Ramos (cell line): ENCODE measurements at regions not wholly inside any gene's neighbourhood (a gene's known extent, or its start where the extent isn't known, plus 50 kb on each side); places are given as distances from the start of the nearest gene placed in this dataset.
"Not testable (repeated sequence)": the region's sequence is repeated elsewhere in the genome, so short reads cannot be mapped to it uniquely, and the experiment has no call there.

Experiments used
- in situ Hi-C: fragments of 300-500 bp; cut with MboI; formaldehyde crosslinking; loops from one replicate; pipeline ENCODE4 v1.14.3; 2022; ENCODE audit warnings: low sequenced_read_pairs; ENCODE audit not compliant: unreplicated experiment

GRCh38 chr13:107788464-107789165 lies 426.7 kb downstream of the LIG4 start:
- in situ Hi-C loops: no loop called here

- in situ Hi-C loops: not testable (repeated sequence)
Observed at GRCh38 chr13:107782646-107783045, 432.7 kb downstream of the LIG4 start.

- in situ Hi-C loops: no loop called here
Observed at GRCh38 chr13:107778094-107778493, 437.2 kb downstream of the LIG4 start.

GRCh38 chr13:107770541-107770940 lies 444.8 kb downstream of the LIG4 start:
- in situ Hi-C loops: no loop called here

GRCh38 chr13:107767119-107767518 lies 448.2 kb downstream of the LIG4 start:
- in situ Hi-C loops: no loop called here

GRCh38 chr13:107765724-107766401 lies 449.5 kb downstream of the LIG4 start:
- in situ Hi-C loops: no loop called here

GRCh38 chr13:107764046-107764445 lies 451.3 kb downstream of the LIG4 start:
- in situ Hi-C loops: no loop called here

GRCh38 chr13:107753748-107754147 lies 461.6 kb downstream of the LIG4 start:
- in situ Hi-C loops: no loop called here

- in situ Hi-C loops: no loop called here
Observed at GRCh38 chr13:107753291-107753690, 462.0 kb downstream of the LIG4 start.

- in situ Hi-C loops: no loop called here
Observed at GRCh38 chr13:107743983-107744382, 471.4 kb downstream of the LIG4 start.

GRCh38 chr13:107743526-107743925 lies 471.8 kb downstream of the LIG4 start:
- in situ Hi-C loops: no loop called here

- in situ Hi-C loops: no loop called here
Observed at GRCh38 chr13:107743100-107743499, 472.2 kb downstream of the LIG4 start.

GRCh38 chr13:107742544-107742943 lies 472.8 kb downstream of the LIG4 start:
- in situ Hi-C loops: no loop called here

GRCh38 chr13:107738004-107738403 lies 477.3 kb downstream of the LIG4 start:
- in situ Hi-C loops: no loop called here

GRCh38 chr13:107736731-107737130 lies 478.6 kb downstream of the LIG4 start:
- in situ Hi-C loops: no loop called here

GRCh38 chr13:107736170-107736569 lies 479.2 kb downstream of the LIG4 start:
- in situ Hi-C loops: no loop called here

- in situ Hi-C loops: no loop called here
Observed at GRCh38 chr13:107734891-107735625, 480.3 kb downstream of the LIG4 start.

GRCh38 chr13:107733276-107733675 lies 482.1 kb downstream of the LIG4 start:
- in situ Hi-C loops: no loop called here

GRCh38 chr13:107730813-107731212 lies 484.5 kb downstream of the LIG4 start:
- in situ Hi-C loops: no loop called here

GRCh38 chr13:107721125-107721869 lies 494.0 kb downstream of the LIG4 start:
- in situ Hi-C loops: no loop called here

GRCh38 chr13:107716741-107717140 lies 498.6 kb downstream of the LIG4 start:
- in situ Hi-C loops: no loop called here
